Kidney (tissue), 13 donors: ENCODE measurements at regions not wholly inside any gene's neighbourhood (a gene's known extent, or its start where the extent isn't known, plus 50 kb on each side); places are given as distances from the start of the nearest gene placed in this dataset.

Experiments used
- DNase-seq, 5 donors: peaks; one replicate each; pipeline ENCODE4 v3.0.0-alpha.2; 2013 to 2020
- FAIRE-seq: peaks from 2 replicates; lab custom pipeline; 2012; peaks lifted over from hg19 to GRCh38; lab: Jason Lieb, UNC
- H3K27ac ChIP-seq, 2 donors: one replicate each; pipeline ENCODE4 v1.7.0; 2013; ENCODE audit warnings: low read depth in 2 of 2, low read length in 2 of 2, inconsistent platforms in 1 of 2
- H3K27me3 ChIP-seq: one replicate; pipeline ENCODE4 v1.7.1; 2013; ENCODE audit warnings: low read length, inconsistent platforms; ENCODE audit not compliant: control insufficient read depth, insufficient read depth
- H3K36me3 ChIP-seq, 3 donors: one replicate each; pipeline versions ENCODE4 v1.7.0 to v1.7.1; 2013; ENCODE audit warnings: low read length in 3 of 3, control low read depth in 1 of 3, inconsistent platforms in 1 of 3; ENCODE audit not compliant: insufficient read depth in 3 of 3, control insufficient read depth in 2 of 3
- H3K4me1 ChIP-seq, 3 donors: one replicate each; pipeline versions ENCODE4 v1.7.0 to v1.7.1; 2013; ENCODE audit warnings: low read length in 3 of 3, inconsistent platforms in 1 of 3, low read depth in 1 of 3; ENCODE audit not compliant: control insufficient read depth in 2 of 3, insufficient read depth in 2 of 3
- H3K4me3 ChIP-seq, 3 donors: one replicate each; pipeline versions ENCODE4 v1.7.0 to v1.8.1; 2013; ENCODE audit warnings: low read length in 3 of 3, control low read depth in 1 of 3, inconsistent platforms in 1 of 3
- H3K9ac ChIP-seq, 3 donors: one replicate each; pipeline versions ENCODE4 v1.7.0 to v1.7.1; 2013; ENCODE audit warnings: low read length in 3 of 3, control low read depth in 1 of 3, inconsistent platforms in 1 of 3
- H3K9me3 ChIP-seq, 3 donors: one replicate each; pipeline versions ENCODE4 v1.7.0 to v1.7.1; 2013; ENCODE audit warnings: low read length in 3 of 3, control low read depth in 1 of 3, inconsistent platforms in 1 of 3; ENCODE audit not compliant: control insufficient read depth in 2 of 3, insufficient read depth in 1 of 3
- CTCF ChIP-seq: IDR thresholded peaks from 3 replicates; pipeline ENCODE4 v1.5.1; 2012; ENCODE audit warnings: mild to moderate bottlenecking, moderate library complexity, borderline replicate concordance; ENCODE audit not compliant: insufficient read depth; ENCODE audit errors: extremely low read depth
- intact Hi-C: fragments of 100-400 bp; cut with DNase I; formaldehyde crosslinking; loops from one replicate; pipeline ENCODE4 v1.11.1; 2022
- donor health status: control.
- donor health status: control.
- donor health status: control.
- donor health status: control.
- donor health status: control.
- donor health status: DM: yes; HTN: yes; CAD: no.
- donor health status: Normal renal cell carcinoma (clear cell type).

- FAIRE-seq (no peak), DNase-seq (peak in 2 of 5 donors; percentile 13 to 22)
Observed at GRCh38 chr1:29379443-29380073, 143.2 kb downstream of the PTPRU start.

More at GRCh38 chr1:29379443-29380073, 143.2 kb downstream of the PTPRU start:
- Histone ChIP-seq H3K9ac (no peak overlapping the region), H3K27me3 (no peaks in the 10 kb centered on the region), H3K4me3 (no peak overlapping the region), H3K36me3 (no peaks in the 10 kb centered on the region), H3K9me3 (peaks cover 0 to 23% (median 9%) of the 10 kb centered on the region in 3 donors), H3K4me1 (no peaks in the 10 kb centered on the region), H3K27ac (no peak overlapping the region)
- intact Hi-C loops: no loop called here
- peak; percentile 18 for TF ChIP-seq CTCF
